OCI-LY7 (cell line): ENCODE measurements at regions not wholly inside any gene's neighbourhood (a gene's known extent, or its start where the extent isn't known, plus 50 kb on each side); places are given as distances from the start of the nearest gene placed in this dataset.

Experiments
- CTCF ChIP-seq: fragments of 200-600 bp; sonication (generic); conservative IDR thresholded peaks from 2 replicates; pipeline ENCODE4 v1.5.1; 2014; ENCODE audit warnings: mild to moderate bottlenecking, antibody characterized with exemption, low read length, moderate library complexity, mixed read lengths
- EZH2phosphoT487 ChIP-seq: fragments of 200-600 bp; sonication (generic); IDR thresholded peaks from 2 replicates; pipeline ENCODE4 v1.6.1; 2018; ENCODE audit warnings: low read depth, borderline replicate concordance, mild to moderate bottlenecking, mixed run types, antibody characterized with exemption, low read length, moderate library complexity, mixed read lengths

- TF ChIP-seq CTCF (no peak), EZH2phosphoT487 (no peak)
These were observed 416.1 kb upstream of the IZUMO3 start for GRCh38 chr9:24961762-24962161.
